Colonic mucosa (tissue), 4 donors: ENCODE measurements at regions not wholly inside any gene's neighbourhood (a gene's known extent, or its start where the extent isn't known, plus 50 kb on each side); places are given as distances from the start of the nearest gene placed in this dataset.

Experiments
- DNase-seq: peaks from one replicate; pipeline ENCODE4 v3.0.0-alpha.2; 2020
- H3K27ac ChIP-seq: fragments of 200-600 bp; one replicate; pipeline ENCODE4 v1.8.0; 2021
- H3K27me3 ChIP-seq: fragments of 200-600 bp; one replicate; pipeline ENCODE4 v1.8.0; 2021
- H3K36me3 ChIP-seq: fragments of 200-600 bp; one replicate; pipeline ENCODE4 v1.8.0; 2021
- H3K4me1 ChIP-seq: fragments of 200-600 bp; one replicate; pipeline ENCODE4 v1.8.0; 2021; ENCODE audit warnings: mild to moderate bottlenecking
- H3K4me3 ChIP-seq: fragments of 200-600 bp; one replicate; pipeline ENCODE4 v1.8.0; 2021
- H3K9ac ChIP-seq, 2 donors: one replicate each; pipeline ENCODE4 v1.7.0; 2013; ENCODE audit warnings: control low read depth in 2 of 2, low read depth in 2 of 2, low read length in 2 of 2
- H3K9me3 ChIP-seq: fragments of 200-600 bp; one replicate; pipeline ENCODE4 v1.8.0; 2021
- CTCF ChIP-seq: fragments of 200-600 bp; IDR thresholded peaks from one replicate; pipeline ENCODE4 v1.8.0; 2022; ENCODE audit warnings: antibody characterized with exemption, mild to moderate bottlenecking
- intact Hi-C: fragments of 100-400 bp; cut with DNase I; formaldehyde crosslinking; loops from one replicate; pipeline ENCODE4 v1.14.1; 2022
- donor health status: healthy.
- donor health status: DM: no; HTN: no; CAD: no.
- donor health status: DM: no; HTN: no; CAD: no.

- H3K27me3 ChIP-seq, result no peaks in the 10 kb centered on the region
- no peaks in the 10 kb centered on the region for H3K36me3 ChIP-seq
- peak; percentile 33 for DNase-seq
- no peaks in the 10 kb centered on the region for H3K4me1 ChIP-seq
- intact Hi-C loops, result loop anchor here (10.0 kb wide), 1 partner anchor 247 kb away; the partner anchor contains the start of gene S1PR3
- no peak for TF ChIP-seq CTCF
- H3K9me3 ChIP-seq, result no peaks in the 10 kb centered on the region
- no peak overlapping the region for H3K9ac ChIP-seq
- no peak overlapping the region for H3K4me3 ChIP-seq
- H3K27ac ChIP-seq, result peak overlapping the region; percentile 49
Observed at GRCh38 chr9:88747768-88748167, 212.8 kb downstream of the NXNL2 start.

- Histone ChIP-seq H3K9ac (no peak overlapping the region), H3K4me1 (no peaks in the 10 kb centered on the region), H3K36me3 (no peaks in the 10 kb centered on the region), H3K4me3 (no peak overlapping the region), H3K27me3 (no peaks in the 10 kb centered on the region), H3K27ac (peak overlapping the region; percentile 49), H3K9me3 (no peaks in the 10 kb centered on the region)
- intact Hi-C loops, result loop anchor here (10.0 kb wide), 1 partner anchor 246 kb away; the partner anchor contains the start of gene S1PR3
- DNase-seq, result no peak
- no peak for TF ChIP-seq CTCF
Observed at GRCh38 chr9:88748566-88749261, 213.7 kb downstream of the NXNL2 start.

GRCh38 chr9:88749420-88749819 is 214.4 kb downstream of the NXNL2 start:
- no peak overlapping the region for H3K9ac ChIP-seq
- H3K27me3 ChIP-seq, result no peaks in the 10 kb centered on the region
- intact Hi-C loops, result loop anchor here (10.0 kb wide), 1 partner anchor 245 kb away; the partner anchor contains the start of gene S1PR3
- H3K36me3 ChIP-seq, result no peaks in the 10 kb centered on the region
- DNase-seq, result no peak
- H3K27ac ChIP-seq, result no peak overlapping the region
- H3K9me3 ChIP-seq, result no peaks in the 10 kb centered on the region
- no peak overlapping the region for H3K4me3 ChIP-seq
- TF ChIP-seq CTCF, result no peak
- no peaks in the 10 kb centered on the region for H3K4me1 ChIP-seq

GRCh38 chr9:88750832-88751360 is 215.9 kb downstream of the NXNL2 start:
- Histone ChIP-seq H3K4me3 (no peak overlapping the region), H3K36me3 (no peaks in the 10 kb centered on the region), H3K27me3 (no peaks in the 10 kb centered on the region), H3K4me1 (no peaks in the 10 kb centered on the region), H3K9ac (no peak overlapping the region), H3K27ac (no peak overlapping the region), H3K9me3 (no peaks in the 10 kb centered on the region)
- TF ChIP-seq CTCF, result no peak
- no peak for DNase-seq
- intact Hi-C loops, result no loop called here

- no peaks in the 10 kb centered on the region for H3K4me1 ChIP-seq
- no peaks in the 10 kb centered on the region for H3K36me3 ChIP-seq
- H3K27ac ChIP-seq, result no peak overlapping the region
- no peak overlapping the region for H3K9ac ChIP-seq
- no peak for TF ChIP-seq CTCF
- H3K27me3 ChIP-seq, result no peaks in the 10 kb centered on the region
- H3K4me3 ChIP-seq, result no peak overlapping the region
- H3K9me3 ChIP-seq, result no peaks in the 10 kb centered on the region
- intact Hi-C loops, result no loop called here
- no peak for DNase-seq
Observed at GRCh38 chr9:88751781-88752180, 216.8 kb downstream of the NXNL2 start.
